Thyroid gland (tissue), 4 donors: ENCODE measurements at regions not wholly inside any gene's neighbourhood (a gene's known extent, or its start where the extent isn't known, plus 50 kb on each side); places are given as distances from the start of the nearest gene placed in this dataset.

ENCODE experiments used
- CTCF ChIP-seq, 6 experiments: fragments of 200-600 bp in 3 of 6; fragments of 450-650 bp in 3 of 6; sonication (generic) in 3 of 6; IDR thresholded peaks; one replicate each; pipeline ENCODE4 v1.5.1; 2016 to 2019; ENCODE audit warnings: antibody characterized with exemption in 6 of 6, mild to moderate bottlenecking in 2 of 6, inconsistent platforms in 1 of 6, moderate library complexity in 1 of 6
- POLR2A ChIP-seq, 2 donors: fragments of 450-650 bp; IDR thresholded peaks; one replicate each; pipeline ENCODE4 v1.6.1; 2017; ENCODE audit warnings: antibody characterized with exemption in 2 of 2, mild to moderate bottlenecking in 2 of 2, moderate library complexity in 1 of 2

DNA sequence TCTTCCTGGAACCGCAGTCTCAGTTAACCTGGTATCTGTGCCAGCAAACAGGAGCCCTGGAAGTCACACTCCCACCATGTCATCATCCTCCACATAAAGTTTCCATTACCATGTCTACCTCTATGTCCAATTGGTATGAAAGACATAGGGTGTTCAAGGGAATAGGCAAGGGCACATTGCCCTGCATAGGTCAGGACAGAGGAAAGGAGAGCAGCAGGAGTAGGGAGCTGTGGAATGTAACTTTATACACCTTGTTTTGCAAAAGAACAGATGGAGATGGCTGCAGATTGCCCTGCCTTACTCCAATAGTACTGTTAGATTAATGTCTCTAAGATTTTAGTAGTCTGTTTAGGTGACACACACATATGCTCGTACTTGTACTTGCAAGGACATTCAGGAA is 1056.4 kb downstream of the NTRK3 start:
- TF ChIP-seq CTCF (IDR thresholded peaks at IDR 0.05) (no peak), POLR2A (IDR thresholded peaks at IDR 0.05) (no peak)
